ENCODE measurements at regions not wholly inside any gene's neighbourhood (a gene's known extent, or its start where the extent isn't known, plus 50 kb on each side); places are given as distances from the start of the nearest gene placed in this dataset.

DNA sequence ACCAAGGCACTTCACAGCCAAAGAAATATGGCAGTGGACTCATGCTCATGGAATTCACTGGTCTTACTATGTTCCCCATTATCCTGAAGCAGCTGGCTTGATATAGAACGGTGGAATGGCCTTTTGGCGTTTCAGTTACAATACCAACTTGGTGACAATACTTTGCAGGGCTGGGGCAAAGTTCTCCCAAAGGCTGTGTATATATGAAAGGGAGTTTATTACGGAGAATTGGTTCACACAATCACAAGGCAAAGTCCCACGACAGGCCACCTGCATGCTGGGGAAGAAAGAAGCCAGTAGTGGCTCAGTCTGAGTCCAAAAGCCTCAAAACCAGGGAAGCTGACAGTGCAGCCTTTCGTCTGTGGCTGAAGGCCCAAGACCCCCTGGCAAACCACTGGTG, 50.8 kb upstream of the SMARCAD1 start:
- DNase-seq = no peak

Measured in hindlimb muscle (tissue), 1 donor.